PFSK-1 (cell line): ENCODE measurements at regions not wholly inside any gene's neighbourhood (a gene's known extent, or its start where the extent isn't known, plus 50 kb on each side); places are given as distances from the start of the nearest gene placed in this dataset.

Experiments
- FOXP2 ChIP-seq: optimal IDR thresholded peaks from 2 replicates; pipeline ENCODE3; 2011; ENCODE audit warnings: borderline replicate concordance, control low read depth, inconsistent platforms; ENCODE audit not compliant: insufficient read depth; ENCODE audit errors: extremely low read length, extremely low read depth
- POLR2AphosphoS5 ChIP-seq: IDR thresholded peaks from 2 replicates; pipeline ENCODE4 v1.6.1; 2012; ENCODE audit warnings: low read depth, mild to moderate bottlenecking, control low read depth, low read length, moderate library complexity
- REST ChIP-seq, 2 experiments: IDR thresholded peaks; 2 replicates each; pipeline versions ENCODE4 v1.6.1 to v1.8.0; 2011 to 2012; ENCODE audit warnings: low read depth in 2 of 2, low read length in 2 of 2, control low read depth in 1 of 2, inconsistent platforms in 1 of 2, mild to moderate bottlenecking in 1 of 2, moderate library complexity in 1 of 2; ENCODE audit not compliant: insufficient read depth in 1 of 2
- SIN3A ChIP-seq: IDR thresholded peaks from 2 replicates; pipeline ENCODE4 v1.6.1; 2012; ENCODE audit warnings: mild to moderate bottlenecking, low read length, moderate library complexity, borderline replicate concordance; ENCODE audit not compliant: insufficient read depth
- TAF1 ChIP-seq: IDR thresholded peaks from 2 replicates; pipeline ENCODE4 v1.6.1; 2012; ENCODE audit warnings: low read length, control low read depth, borderline replicate concordance; ENCODE audit not compliant: insufficient read depth

- no peak for TF ChIP-seq REST (IDR thresholded peaks at IDR 0.05; ENCODE audit: insufficient read depth in 1 of 2, low read depth in 2 of 2, low read length in 2 of 2)
Observed at GRCh38 chr1:96524100-96524499, 197.5 kb upstream of the PTBP2 start.

- TF ChIP-seq FOXP2, result no peak
- TF ChIP-seq REST (IDR thresholded peaks at IDR 0.05; ENCODE audit: insufficient read depth in 1 of 2, low read depth in 2 of 2, low read length in 2 of 2), result no peak
- TF ChIP-seq TAF1, result no peak
- TF ChIP-seq POLR2AphosphoS5, result no peak
- TF ChIP-seq SIN3A, result no peak
Observed at GRCh38 chr1:96525657-96526557, 195.7 kb upstream of the PTBP2 start.

- TF ChIP-seq TAF1 (no peak), REST (IDR thresholded peaks at IDR 0.05; ENCODE audit: insufficient read depth in 1 of 2, low read depth in 2 of 2, low read length in 2 of 2) (no peak), SIN3A (no peak), FOXP2 (no peak), POLR2AphosphoS5 (no peak)
Observed at GRCh38 chr1:96533820-96534219, 187.8 kb upstream of the PTBP2 start.

- no peak for TF ChIP-seq REST (IDR thresholded peaks at IDR 0.05; ENCODE audit: insufficient read depth in 1 of 2, low read depth in 2 of 2, low read length in 2 of 2)
- TF ChIP-seq FOXP2, result no peak
- no peak for TF ChIP-seq POLR2AphosphoS5
- TF ChIP-seq SIN3A, result no peak
- TF ChIP-seq TAF1, result no peak
Observed at GRCh38 chr1:96536581-96536980, 185.0 kb upstream of the PTBP2 start.

GRCh38 chr1:96538111-96538641 lies 183.4 kb upstream of the PTBP2 start:
- no peak for TF ChIP-seq TAF1
